ENCODE measurements at regions not wholly inside any gene's neighbourhood (a gene's known extent, or its start where the extent isn't known, plus 50 kb on each side); places are given as distances from the start of the nearest gene placed in this dataset.

DNA sequence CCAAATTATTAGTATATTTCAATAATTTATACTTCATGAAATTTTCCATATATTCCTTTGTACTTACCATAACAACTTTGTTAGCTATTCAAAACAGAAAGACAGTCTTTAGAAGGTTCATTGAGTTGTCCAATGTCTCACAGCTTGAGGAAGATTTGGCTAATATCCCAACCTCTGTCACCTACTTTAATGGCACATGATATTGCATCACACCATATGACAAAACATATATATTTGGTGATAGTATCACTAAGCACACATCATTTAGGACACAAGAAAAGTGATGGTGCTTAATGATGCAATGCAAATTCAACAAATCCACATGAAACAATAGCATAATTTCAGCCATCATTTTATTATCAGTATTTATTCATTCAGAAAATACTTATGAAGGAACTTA lies 122.0 kb upstream of the BRINP3 start:
- Histone ChIP-seq H3K36me3 (replicated peaks in 1 of 2; ENCODE audit: control insufficient read depth in 2 of 2, insufficient read depth in 2 of 2, low read length in 2 of 2) (no peaks in the 10 kb centered on the region), H2BK15ac (ENCODE audit: low read length) (no peak overlapping the region), H3K27ac (replicated peaks; ENCODE audit: low read length) (no peak overlapping the region), H2AK5ac (ENCODE audit: low read depth, low read length) (no peak overlapping the region), H2BK120ac (ENCODE audit: low read depth, low read length) (no peak overlapping the region), H3K14ac (ENCODE audit: low read length) (no peak overlapping the region), H3K79me1 (ENCODE audit: low read depth, low read length) (no peaks in the 10 kb centered on the region), H3K18ac (ENCODE audit: low read length) (no peak overlapping the region), H4K8ac (ENCODE audit: low read depth, low read length) (no peak overlapping the region), H4K91ac (ENCODE audit: low read depth, low read length, poor library complexity) (no peak overlapping the region), H3K4me3 (ENCODE audit: low read length in 2 of 2) (no peak overlapping the region), H3K4me1 (ENCODE audit: control insufficient read depth in 2 of 2, insufficient read depth in 1 of 2, low read depth in 1 of 2, low read length in 2 of 2) (no peaks in the 10 kb centered on the region), H3K4ac (ENCODE audit: low read length) (no peak overlapping the region), H2BK5ac (ENCODE audit: low read length) (no peak overlapping the region), H3K23ac (ENCODE audit: low read depth, low read length, poor library complexity) (no peak overlapping the region), H3K9ac (ENCODE audit: low read depth, low read length, poor library complexity) (no peak overlapping the region), H2AFZ (ENCODE audit: low read length) (no peak overlapping the region), H3K27me3 (ENCODE audit: control insufficient read depth in 3 of 3, insufficient read depth in 3 of 3, low read depth in 1 of 3, low read length in 3 of 3) (no peaks in the 10 kb centered on the region), H3K9me3 (replicated peaks in 1 of 2; ENCODE audit: control insufficient read depth in 2 of 2, insufficient read depth in 1 of 2, low read depth in 1 of 2, low read length in 2 of 2) (no peaks in the 10 kb centered on the region), H3K4me2 (ENCODE audit: insufficient read depth, low read length, poor library complexity, severe bottlenecking) (no peak overlapping the region), H2BK12ac (ENCODE audit: low read length) (no peak overlapping the region)
- DNase-seq (ENCODE audit: low spot score), result no peak

DNA sequence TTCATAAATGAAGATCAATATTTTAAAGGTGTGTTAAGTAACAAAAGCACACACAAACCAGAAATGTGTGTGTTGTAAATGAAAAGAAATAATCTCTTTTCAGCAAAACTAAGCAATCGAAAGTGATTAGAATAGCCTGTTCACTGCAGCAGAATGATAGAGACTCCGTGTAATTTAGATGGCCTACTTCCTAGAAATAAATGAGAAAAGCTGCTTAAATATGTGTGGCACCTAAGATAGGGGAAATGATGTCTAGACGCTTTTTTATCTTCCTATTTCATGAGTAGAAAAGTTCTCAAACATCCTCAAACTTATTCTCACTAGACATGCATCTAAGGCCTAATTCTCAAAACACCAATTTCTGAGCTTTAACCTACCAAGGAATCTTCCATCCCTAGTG lies 124.7 kb upstream of the BRINP3 start:
- Histone ChIP-seq H3K79me1 (ENCODE audit: low read depth, low read length) (no peaks in the 10 kb centered on the region), H3K36me3 (replicated peaks in 1 of 2; ENCODE audit: control insufficient read depth in 2 of 2, insufficient read depth in 2 of 2, low read length in 2 of 2) (no peaks in the 10 kb centered on the region), H3K23ac (ENCODE audit: low read depth, low read length, poor library complexity) (no peak overlapping the region)

DNA sequence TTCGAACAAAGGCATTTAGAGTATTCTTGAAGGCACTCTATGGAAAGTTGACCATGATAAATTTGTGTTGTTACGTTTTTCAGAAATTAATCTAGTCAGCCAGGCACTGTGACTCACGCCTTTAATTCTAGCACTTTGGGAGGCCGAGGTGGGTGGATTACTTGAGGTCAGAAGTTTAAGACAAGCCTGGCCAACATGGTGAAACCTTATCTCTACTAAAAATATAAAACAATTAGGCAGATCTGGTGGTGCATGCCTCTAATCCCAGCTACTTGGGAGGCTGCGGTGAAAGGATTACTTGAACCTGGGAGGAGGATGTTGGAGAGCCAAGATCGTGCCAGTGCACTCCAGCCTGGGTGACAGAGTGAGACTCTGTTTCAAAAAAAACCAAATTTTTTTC lies 130.6 kb upstream of the BRINP3 start:
- H3K4me1 ChIP-seq (ENCODE audit: control insufficient read depth in 2 of 2, insufficient read depth in 1 of 2, low read depth in 1 of 2, low read length in 2 of 2), result no peaks in the 10 kb centered on the region
- H3K18ac ChIP-seq (ENCODE audit: low read length), result no peak overlapping the region
- no peak overlapping the region for H3K14ac ChIP-seq (ENCODE audit: low read length)
- H2BK12ac ChIP-seq (ENCODE audit: low read length), result no peak overlapping the region
- no peak overlapping the region for H2BK5ac ChIP-seq (ENCODE audit: low read length)
- H2AFZ ChIP-seq (ENCODE audit: low read length), result no peak overlapping the region
- no peak overlapping the region for H3K9ac ChIP-seq (ENCODE audit: low read depth, low read length, poor library complexity)
- H4K8ac ChIP-seq (ENCODE audit: low read depth, low read length), result no peak overlapping the region
- no peak overlapping the region for H3K4me2 ChIP-seq (ENCODE audit: insufficient read depth, low read length, poor library complexity, severe bottlenecking)
- H2BK120ac ChIP-seq (ENCODE audit: low read depth, low read length), result no peak overlapping the region
- no peaks in the 10 kb centered on the region for H3K36me3 ChIP-seq (replicated peaks in 1 of 2; ENCODE audit: control insufficient read depth in 2 of 2, insufficient read depth in 2 of 2, low read length in 2 of 2)
- H3K9me3 ChIP-seq (replicated peaks in 1 of 2; ENCODE audit: control insufficient read depth in 2 of 2, insufficient read depth in 1 of 2, low read depth in 1 of 2, low read length in 2 of 2), result no peaks in the 10 kb centered on the region
- H3K79me1 ChIP-seq (ENCODE audit: low read depth, low read length), result no peaks in the 10 kb centered on the region
- H2AK5ac ChIP-seq (ENCODE audit: low read depth, low read length), result no peak overlapping the region
- H3K4ac ChIP-seq (ENCODE audit: low read length), result no peak overlapping the region
- no peak overlapping the region for H3K27ac ChIP-seq (replicated peaks; ENCODE audit: low read length)
- H3K27me3 ChIP-seq (ENCODE audit: control insufficient read depth in 3 of 3, insufficient read depth in 3 of 3, low read depth in 1 of 3, low read length in 3 of 3), result no peaks in the 10 kb centered on the region
- no peak overlapping the region for H4K91ac ChIP-seq (ENCODE audit: low read depth, low read length, poor library complexity)
- H2BK15ac ChIP-seq (ENCODE audit: low read length), result no peak overlapping the region
- no peak overlapping the region for H3K4me3 ChIP-seq (ENCODE audit: low read length in 2 of 2)
- DNase-seq (ENCODE audit: low spot score), result no peak
- no CpG with 5 or more reads among the region's 6 CpGs for WGBS, 2 donors (ENCODE audit: extremely low coverage in 2 of 2, insufficient read length in 2 of 2, insufficient replicate concordance in 1 of 2)
- no peak overlapping the region for H3K23ac ChIP-seq (ENCODE audit: low read depth, low read length, poor library complexity)

More for the DNA sequence above, 124.7 kb upstream of the BRINP3 start:
- no peak overlapping the region for H4K91ac ChIP-seq (ENCODE audit: low read depth, low read length, poor library complexity)
- no peak overlapping the region for H3K14ac ChIP-seq (ENCODE audit: low read length)
- H3K4me1 ChIP-seq (ENCODE audit: control insufficient read depth in 2 of 2, insufficient read depth in 1 of 2, low read depth in 1 of 2, low read length in 2 of 2), result no peaks in the 10 kb centered on the region
- no peak overlapping the region for H2BK15ac ChIP-seq (ENCODE audit: low read length)
- no peaks in the 10 kb centered on the region for H3K9me3 ChIP-seq (replicated peaks in 1 of 2; ENCODE audit: control insufficient read depth in 2 of 2, insufficient read depth in 1 of 2, low read depth in 1 of 2, low read length in 2 of 2)
- H3K4me2 ChIP-seq (ENCODE audit: insufficient read depth, low read length, poor library complexity, severe bottlenecking), result no peak overlapping the region
- DNase-seq (ENCODE audit: low spot score), result no peak
- H2AFZ ChIP-seq (ENCODE audit: low read length), result no peak overlapping the region
- H2AK5ac ChIP-seq (ENCODE audit: low read depth, low read length), result no peak overlapping the region
- no peaks in the 10 kb centered on the region for H3K27me3 ChIP-seq (ENCODE audit: control insufficient read depth in 3 of 3, insufficient read depth in 3 of 3, low read depth in 1 of 3, low read length in 3 of 3)
- no peak overlapping the region for H3K4me3 ChIP-seq (ENCODE audit: low read length in 2 of 2)
- H2BK5ac ChIP-seq (ENCODE audit: low read length), result no peak overlapping the region
- no peak overlapping the region for H2BK12ac ChIP-seq (ENCODE audit: low read length)
- no peak overlapping the region for H2BK120ac ChIP-seq (ENCODE audit: low read depth, low read length)
- H3K4ac ChIP-seq (ENCODE audit: low read length), result no peak overlapping the region
- H4K8ac ChIP-seq (ENCODE audit: low read depth, low read length), result no peak overlapping the region
- H3K9ac ChIP-seq (ENCODE audit: low read depth, low read length, poor library complexity), result no peak overlapping the region
- WGBS, 2 donors (ENCODE audit: extremely low coverage in 2 of 2, insufficient read length in 2 of 2, insufficient replicate concordance in 1 of 2), result no CpG with 5 or more reads among the region's 3 CpGs
- H3K27ac ChIP-seq (replicated peaks; ENCODE audit: low read length), result no peak overlapping the region
- no peak overlapping the region for H3K18ac ChIP-seq (ENCODE audit: low read length)

DNA sequence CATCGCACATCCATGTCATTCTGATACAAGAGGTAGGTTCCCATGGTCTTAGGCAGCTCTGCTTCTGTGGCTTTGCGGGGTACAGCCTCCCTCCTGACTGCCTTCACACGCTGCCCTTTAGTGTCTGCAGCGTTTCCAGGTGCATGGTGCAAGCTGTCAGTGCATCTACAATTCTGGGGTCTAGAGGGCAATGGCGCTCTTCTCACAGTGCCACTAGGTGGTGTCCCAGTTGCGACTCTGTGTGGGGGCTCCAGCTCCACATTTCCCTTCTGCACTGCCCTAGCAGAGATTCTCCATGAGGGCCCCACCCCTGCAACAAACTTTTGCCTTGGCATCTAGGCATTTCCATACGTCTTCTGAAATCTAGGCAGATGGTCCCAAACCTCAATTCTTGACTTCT lies 138.2 kb upstream of the BRINP3 start:
- Histone ChIP-seq H2AFZ (ENCODE audit: low read length) (no peak overlapping the region), H3K4me1 (ENCODE audit: control insufficient read depth in 2 of 2, insufficient read depth in 1 of 2, low read depth in 1 of 2, low read length in 2 of 2) (no peaks in the 10 kb centered on the region), H3K9me3 (replicated peaks in 1 of 2; ENCODE audit: control insufficient read depth in 2 of 2, insufficient read depth in 1 of 2, low read depth in 1 of 2, low read length in 2 of 2) (no peaks in the 10 kb centered on the region), H2BK5ac (ENCODE audit: low read length) (no peak overlapping the region), H3K27ac (replicated peaks; ENCODE audit: low read length) (no peak overlapping the region), H4K91ac (ENCODE audit: low read depth, low read length, poor library complexity) (no peak overlapping the region), H3K4ac (ENCODE audit: low read length) (no peak overlapping the region), H4K8ac (ENCODE audit: low read depth, low read length) (no peak overlapping the region), H2BK15ac (ENCODE audit: low read length) (no peak overlapping the region), H3K27me3 (ENCODE audit: control insufficient read depth in 3 of 3, insufficient read depth in 3 of 3, low read depth in 1 of 3, low read length in 3 of 3) (no peaks in the 10 kb centered on the region), H3K18ac (ENCODE audit: low read length) (no peak overlapping the region), H2AK5ac (ENCODE audit: low read depth, low read length) (no peak overlapping the region), H3K36me3 (replicated peaks in 1 of 2; ENCODE audit: control insufficient read depth in 2 of 2, insufficient read depth in 2 of 2, low read length in 2 of 2) (no peaks in the 10 kb centered on the region), H3K14ac (ENCODE audit: low read length) (no peak overlapping the region), H3K23ac (ENCODE audit: low read depth, low read length, poor library complexity) (no peak overlapping the region), H3K4me2 (ENCODE audit: insufficient read depth, low read length, poor library complexity, severe bottlenecking) (no peak overlapping the region), H3K79me1 (ENCODE audit: low read depth, low read length) (no peaks in the 10 kb centered on the region), H3K4me3 (ENCODE audit: low read length in 2 of 2) (no peak overlapping the region), H2BK12ac (ENCODE audit: low read length) (no peak overlapping the region), H2BK120ac (ENCODE audit: low read depth, low read length) (no peak overlapping the region), H3K9ac (ENCODE audit: low read depth, low read length, poor library complexity) (no peak overlapping the region)
- WGBS, 2 donors (ENCODE audit: extremely low coverage in 2 of 2, insufficient read length in 2 of 2, insufficient replicate concordance in 1 of 2), result no CpG with 5 or more reads among the region's 7 CpGs
- DNase-seq (ENCODE audit: low spot score), result no peak

Measured in neuronal stem cell (in vitro differentiated cells).